Fibroblast of villous mesenchyme (primary cell): ENCODE measurements at regions not wholly inside any gene's neighbourhood (a gene's known extent, or its start where the extent isn't known, plus 50 kb on each side); places are given as distances from the start of the nearest gene placed in this dataset.

ENCODE experiments used
- DNase-seq: peaks from one replicate; pipeline ENCODE4 v3.0.0-alpha.2; 2010; ENCODE audit warnings: low read depth
- H3K4me3 ChIP-seq: 2 replicates; pipeline ENCODE4 v1.5.1; 2011; ENCODE audit warnings: low read depth, mild to moderate bottlenecking, low read length
- TF ChIP-seq, protein P1 (sequence below): IDR thresholded peaks from 2 replicates; pipeline ENCODE4 v1.5.1; 2012; ENCODE audit warnings: low read depth, mild to moderate bottlenecking, low read length; ENCODE audit not compliant: insufficient read depth

DNA sequence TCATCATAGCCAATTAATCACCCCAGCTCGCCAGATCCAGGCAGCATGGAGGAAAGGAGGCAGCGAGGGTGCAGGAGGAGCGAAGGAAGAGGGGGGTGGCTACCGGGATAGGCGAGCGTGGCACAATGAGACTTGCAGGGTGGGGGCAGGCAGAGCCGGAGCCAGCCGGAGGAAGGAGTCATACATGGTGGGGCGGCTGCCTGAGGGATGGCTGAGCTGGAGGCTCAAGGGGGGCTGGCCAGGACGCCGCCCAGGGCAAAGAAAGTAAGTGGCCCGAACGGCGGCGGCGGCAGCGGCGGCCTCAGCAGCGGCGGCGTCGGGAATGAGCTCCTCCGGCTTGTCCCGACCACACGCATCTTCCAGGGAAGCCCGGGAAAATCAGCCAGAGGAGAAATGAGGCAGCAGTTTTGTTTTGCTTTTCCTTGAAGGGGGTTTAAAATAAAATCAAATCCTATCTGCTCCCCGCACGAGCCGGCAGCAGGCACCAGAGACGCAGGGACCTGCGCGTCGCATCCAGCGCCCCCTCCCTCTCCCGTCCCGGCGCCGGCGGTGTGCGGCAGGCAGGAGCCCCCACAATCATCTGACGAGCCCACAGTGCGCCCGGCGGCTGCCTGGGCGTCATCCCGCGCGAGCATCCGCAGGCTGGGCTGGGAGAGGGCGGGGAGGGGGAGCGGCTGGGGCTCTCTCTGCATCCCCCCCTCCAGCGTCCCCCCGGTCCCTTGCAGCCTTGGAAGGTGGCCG, 263.6 kb downstream of the CTTN start:
- peak overlapping the region; percentile 25 for H3K4me3 ChIP-seq
- TF ChIP-seq, protein P1, sequence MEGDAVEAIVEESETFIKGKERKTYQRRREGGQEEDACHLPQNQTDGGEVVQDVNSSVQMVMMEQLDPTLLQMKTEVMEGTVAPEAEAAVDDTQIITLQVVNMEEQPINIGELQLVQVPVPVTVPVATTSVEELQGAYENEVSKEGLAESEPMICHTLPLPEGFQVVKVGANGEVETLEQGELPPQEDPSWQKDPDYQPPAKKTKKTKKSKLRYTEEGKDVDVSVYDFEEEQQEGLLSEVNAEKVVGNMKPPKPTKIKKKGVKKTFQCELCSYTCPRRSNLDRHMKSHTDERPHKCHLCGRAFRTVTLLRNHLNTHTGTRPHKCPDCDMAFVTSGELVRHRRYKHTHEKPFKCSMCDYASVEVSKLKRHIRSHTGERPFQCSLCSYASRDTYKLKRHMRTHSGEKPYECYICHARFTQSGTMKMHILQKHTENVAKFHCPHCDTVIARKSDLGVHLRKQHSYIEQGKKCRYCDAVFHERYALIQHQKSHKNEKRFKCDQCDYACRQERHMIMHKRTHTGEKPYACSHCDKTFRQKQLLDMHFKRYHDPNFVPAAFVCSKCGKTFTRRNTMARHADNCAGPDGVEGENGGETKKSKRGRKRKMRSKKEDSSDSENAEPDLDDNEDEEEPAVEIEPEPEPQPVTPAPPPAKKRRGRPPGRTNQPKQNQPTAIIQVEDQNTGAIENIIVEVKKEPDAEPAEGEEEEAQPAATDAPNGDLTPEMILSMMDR: no peak
- DNase-seq: no peak

DNA sequence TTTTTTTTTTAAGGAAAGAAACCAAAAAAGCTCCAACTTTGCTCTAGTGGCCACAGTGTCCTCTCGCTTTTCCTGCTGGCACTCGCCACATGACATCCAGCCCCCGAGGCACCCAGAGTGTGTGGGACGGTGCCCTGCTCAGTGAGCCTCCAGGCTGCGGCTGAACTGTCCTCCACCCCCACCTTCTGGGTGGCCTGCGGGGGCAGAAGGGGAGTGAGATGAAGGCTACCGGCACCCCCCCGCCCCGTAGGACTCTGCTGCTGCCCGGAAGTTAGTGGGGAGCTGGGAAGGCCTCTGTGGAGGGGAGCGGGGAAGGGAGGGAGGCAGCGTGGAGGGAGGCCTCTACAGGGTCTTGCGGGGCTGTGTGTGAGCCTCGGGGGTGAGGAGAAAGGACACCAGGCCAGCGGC, 264.4 kb downstream of the CTTN start:
- DNase-seq: no peak
- no peak overlapping the region for H3K4me3 ChIP-seq
- TF ChIP-seq, protein P1: no peak

DNA sequence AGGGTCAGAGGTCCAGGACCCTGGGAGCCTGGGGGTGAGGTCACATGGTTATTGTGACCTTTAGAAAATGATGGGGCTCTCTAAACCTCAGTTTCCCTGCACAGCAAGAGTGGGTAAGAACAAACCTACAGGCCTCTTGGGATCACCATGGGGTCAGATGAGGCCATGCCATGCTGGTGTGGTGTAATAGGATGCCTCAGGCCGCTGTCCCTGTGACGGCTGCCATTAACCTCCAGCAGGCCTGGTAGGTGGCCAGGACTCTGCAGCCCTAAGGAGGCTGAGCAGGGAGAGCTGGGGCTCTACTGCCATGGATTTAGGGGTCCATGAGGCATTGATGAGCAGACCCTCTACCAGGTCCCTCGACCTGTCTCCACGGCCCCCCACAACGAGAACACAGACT, 265.5 kb downstream of the CTTN start:
- TF ChIP-seq, protein P1: no peak
- H3K4me3 ChIP-seq: no peak overlapping the region
- DNase-seq: no peak

DNA sequence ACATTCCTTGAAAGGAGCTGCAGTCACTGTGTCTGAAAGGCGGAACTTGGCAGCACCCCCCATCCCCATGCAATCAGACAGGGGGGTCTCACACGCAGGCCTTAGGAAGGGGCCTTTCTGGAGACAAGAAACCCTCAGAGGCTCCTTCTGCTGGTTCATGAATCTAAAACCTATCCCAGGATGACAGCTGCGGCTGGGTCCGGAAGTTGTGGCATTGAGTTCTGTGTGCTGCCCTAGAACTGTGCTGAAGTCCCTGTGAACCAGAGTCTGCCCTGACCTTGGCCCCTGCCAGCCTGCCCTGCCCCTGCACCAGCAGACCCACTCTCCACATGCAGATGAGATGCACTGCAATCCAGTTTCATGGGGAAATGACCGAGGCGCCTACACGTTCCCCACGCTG, 268.0 kb downstream of the CTTN start:
- H3K4me3 ChIP-seq: no peak overlapping the region
- TF ChIP-seq, protein P1: no peak
- no peak for DNase-seq

DNA sequence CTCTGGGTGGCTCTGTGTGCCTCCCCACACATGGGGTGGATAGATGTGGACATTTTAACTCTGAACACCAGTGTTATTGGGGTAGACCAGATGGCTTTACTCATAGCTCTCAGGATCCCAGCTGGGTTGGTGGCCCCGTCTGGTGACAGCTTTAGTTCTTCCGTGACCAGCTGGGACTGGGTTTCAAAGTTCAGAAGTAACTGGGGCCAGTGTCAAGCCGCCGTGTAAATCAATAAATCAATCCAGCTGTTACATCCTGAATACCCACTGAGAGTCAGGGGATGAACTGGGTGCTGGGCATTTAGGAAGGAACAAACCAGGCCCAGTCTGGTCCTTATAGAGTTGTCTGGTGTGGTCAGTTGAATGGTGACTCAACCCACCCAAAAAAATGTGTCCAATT, 269.4 kb downstream of the CTTN start:
- no peak overlapping the region for H3K4me3 ChIP-seq
- DNase-seq: no peak
- TF ChIP-seq, protein P1: no peak

DNA sequence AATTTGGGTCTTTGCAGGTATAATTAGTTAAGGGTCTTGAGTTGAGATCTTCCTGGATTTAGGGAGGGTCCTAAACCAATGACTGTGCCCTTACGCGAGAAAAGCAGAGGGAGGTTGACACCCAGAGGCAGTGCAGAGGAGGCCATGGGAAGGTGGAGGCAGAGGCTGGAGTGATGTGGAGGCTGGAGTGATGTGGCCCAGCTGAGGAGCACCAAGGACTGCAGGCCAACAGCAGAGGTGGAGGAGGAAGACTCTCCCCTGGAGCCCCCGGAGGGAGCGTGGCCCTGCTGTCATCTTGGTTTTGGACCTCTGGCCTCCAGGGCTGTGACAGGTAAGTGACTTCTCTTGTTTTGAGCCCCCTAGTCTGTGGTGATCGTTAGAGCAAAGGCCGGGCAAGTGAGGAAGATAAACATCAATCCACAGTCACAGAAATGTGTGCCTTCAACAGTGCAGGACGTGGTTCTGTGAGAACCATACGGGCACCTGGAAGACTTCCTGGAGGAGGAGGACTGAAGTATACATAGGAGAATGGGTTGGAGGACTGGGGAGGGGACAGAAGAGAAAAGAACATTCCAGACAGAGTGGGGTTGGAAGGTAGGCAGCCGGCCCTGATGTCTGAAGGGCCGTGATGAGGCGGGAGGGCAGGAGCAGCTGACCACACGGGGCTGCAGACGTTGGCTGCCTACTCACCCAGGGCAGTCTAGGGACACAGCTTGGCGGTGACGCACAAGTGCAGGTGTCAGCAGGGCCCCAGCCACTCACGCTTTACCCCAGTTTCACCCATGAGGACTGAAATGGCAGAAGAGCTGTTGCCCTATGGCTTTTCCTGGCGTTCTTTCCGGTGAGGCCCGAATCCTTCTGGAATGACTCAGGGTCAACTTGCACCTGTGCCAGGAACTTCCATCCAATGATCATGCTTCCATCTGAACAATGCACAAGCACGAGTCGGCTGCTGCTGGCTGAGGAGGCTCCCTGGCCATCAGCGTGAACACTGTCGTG, 270.2 kb downstream of the CTTN start:
- DNase-seq: no peak
- TF ChIP-seq, protein P1: no peak

More for the DNA sequence above, 270.2 kb downstream of the CTTN start:
- H3K4me3 ChIP-seq: no peak overlapping the region
